IMR-90 (cell line): ENCODE measurements at regions not wholly inside any gene's neighbourhood (a gene's known extent, or its start where the extent isn't known, plus 50 kb on each side); places are given as distances from the start of the nearest gene placed in this dataset.

Source experiments
- ATAC-seq: fragments of 200-7000 bp; cut with Tn5 transposase; 2 replicates; pipeline ENCODE4 v1.9.1; 2020; ENCODE audit warnings: low read depth, mild to moderate bottlenecking, moderate library complexity
- BruUV-seq: library from RNA; stranded (reverse); fragments of 400-500 nt; replicated peaks from 2 replicates; lab custom pipeline; 2021; lab: Mats Ljungman, UMichigan
- CTCF ChIA-PET: fragments of 300-600 bp; formaldehyde crosslinking; extraction: SDS; loops from one replicate; lab custom pipeline; 2021; ENCODE audit warnings: antibody characterized with exemption; lab: Yijun Ruan, JAX
- POLR2A ChIA-PET: fragments of 300-600 bp; sonication (Branson Sonifier 250); formaldehyde crosslinking; loops from one replicate; lab custom pipeline; 2022; ENCODE audit warnings: antibody characterized with exemption; ENCODE audit not compliant: unreplicated experiment; lab: Charles Lee
- DNase-seq: peaks from one replicate; pipeline ENCODE4 v3.0.0; 2013
- H2AFZ ChIP-seq: replicated peaks from 2 replicates; pipeline ENCODE3; 2013; ENCODE audit warnings: low read length, mild to moderate bottlenecking; ENCODE audit not compliant: poor library complexity
- H2AK5ac ChIP-seq: 2 replicates; pipeline ENCODE4 v1.6.1; 2013; ENCODE audit warnings: low read depth, low read length, inconsistent platforms
- H2AK9ac ChIP-seq: replicated peaks from 2 replicates; pipeline ENCODE3; 2013; ENCODE audit warnings: mild to moderate bottlenecking, low read depth, low read length, moderate library complexity; ENCODE audit not compliant: poor library complexity
- H2BK120ac ChIP-seq: 2 replicates; pipeline ENCODE4 v1.6.1; 2013; ENCODE audit warnings: low read depth, low read length, inconsistent platforms
- H2BK15ac ChIP-seq: 3 replicates; pipeline ENCODE4 v1.6.1; 2013; ENCODE audit warnings: low read depth, low read length, inconsistent platforms
- H2BK20ac ChIP-seq: 2 replicates; pipeline ENCODE4 v1.6.1; 2013; ENCODE audit warnings: low read depth, mild to moderate bottlenecking, inconsistent platforms, low read length, moderate library complexity
- H2BK5ac ChIP-seq: 2 replicates; pipeline ENCODE4 v1.6.1; 2013; ENCODE audit warnings: mild to moderate bottlenecking, low read depth, low read length, inconsistent platforms; ENCODE audit not compliant: poor library complexity, severe bottlenecking
- H3K14ac ChIP-seq: replicated peaks from 2 replicates; pipeline ENCODE4 v1.6.1; 2013; ENCODE audit warnings: low read depth, low read length, inconsistent platforms
- H3K18ac ChIP-seq: 2 replicates; pipeline ENCODE4 v1.6.1; 2013; ENCODE audit warnings: low read depth, low read length, control low read depth
- H3K23ac ChIP-seq: 2 replicates; pipeline ENCODE4 v1.6.1; 2013; ENCODE audit warnings: low read depth, low read length, inconsistent platforms
- H3K27ac ChIP-seq: 2 replicates; pipeline ENCODE4 v1.5.1; 2013; ENCODE audit warnings: mild to moderate bottlenecking, control low read depth, low read length; ENCODE audit not compliant: insufficient read depth
- H3K27me3 ChIP-seq: 2 replicates; pipeline ENCODE4 v1.6.1; 2013; ENCODE audit warnings: low read length; ENCODE audit not compliant: control insufficient read depth, insufficient read depth
- H3K36me3 ChIP-seq: 2 replicates; pipeline ENCODE4 v1.6.1; 2013; ENCODE audit warnings: low read length, mixed read lengths; ENCODE audit not compliant: control insufficient read depth, insufficient read depth
- H3K4ac ChIP-seq: 2 replicates; pipeline ENCODE4 v1.6.1; 2013; ENCODE audit warnings: low read depth, low read length, inconsistent platforms
- H3K4me1 ChIP-seq: 2 replicates; pipeline ENCODE4 v1.6.1; 2013; ENCODE audit warnings: low read length, mixed read lengths; ENCODE audit not compliant: control insufficient read depth, insufficient read depth
- H3K4me2 ChIP-seq: 2 replicates; pipeline ENCODE4 v1.6.1; 2013; ENCODE audit warnings: low read depth, mild to moderate bottlenecking, control low read depth, low read length, moderate library complexity
- H3K4me3 ChIP-seq: 2 replicates; pipeline ENCODE4 v1.5.1; 2013; ENCODE audit warnings: low read depth, mild to moderate bottlenecking, control low read depth, low read length, moderate library complexity; ENCODE audit not compliant: insufficient read depth
- H3K56ac ChIP-seq: 2 replicates; pipeline ENCODE4 v1.6.1; 2013; ENCODE audit warnings: low read length, inconsistent platforms; ENCODE audit not compliant: insufficient read depth; ENCODE audit errors: extremely low read depth
- H3K79me1 ChIP-seq, 2 experiments: 2 replicates each; pipeline ENCODE4 v1.6.1; 2013; ENCODE audit warnings: low read length in 2 of 2, inconsistent platforms in 1 of 2, low read depth in 1 of 2
- H3K9ac ChIP-seq: 2 replicates; pipeline ENCODE4 v1.6.1; 2013; ENCODE audit warnings: low read depth, low read length, control low read depth
- H3K9me1 ChIP-seq: 2 replicates; pipeline ENCODE4 v1.6.1; 2013; ENCODE audit warnings: low read length, inconsistent platforms; ENCODE audit not compliant: insufficient read depth
- H3K9me3 ChIP-seq: 2 replicates; pipeline ENCODE4 v1.6.1; 2013; ENCODE audit warnings: low read length; ENCODE audit not compliant: control insufficient read depth, insufficient read depth
- H4K20me1 ChIP-seq: 2 replicates; pipeline ENCODE4 v1.6.1; 2013; ENCODE audit warnings: low read length, inconsistent platforms; ENCODE audit not compliant: insufficient read depth
- H4K5ac ChIP-seq: 2 replicates; pipeline ENCODE4 v1.6.1; 2013; ENCODE audit warnings: mild to moderate bottlenecking, low read depth, low read length, control low read depth
- H4K8ac ChIP-seq, 2 experiments: 2 replicates each; pipeline ENCODE4 v1.6.1; 2013; ENCODE audit warnings: low read depth in 2 of 2, low read length in 2 of 2, control low read depth in 1 of 2, inconsistent platforms in 1 of 2
- H4K91ac ChIP-seq: 2 replicates; pipeline ENCODE4 v1.6.1; 2013; ENCODE audit warnings: low read depth, low read length, inconsistent platforms; ENCODE audit not compliant: insufficient read depth
- BHLHE40 ChIP-seq: fragments of 150-350 bp; IDR thresholded peaks from 2 replicates; pipeline ENCODE4 v1.6.1; 2016; ENCODE audit warnings: mild to moderate bottlenecking, low read depth, low read length
- CEBPB ChIP-seq: IDR thresholded peaks from 2 replicates; pipeline ENCODE4 v1.6.1; 2012; ENCODE audit warnings: low read depth, low read length, improper control_type of control experiment
- CHD1 ChIP-seq: IDR thresholded peaks from 2 replicates; pipeline ENCODE4 v1.6.1; 2012; ENCODE audit warnings: low read depth, low read length, improper control_type of control experiment
- ELK1 ChIP-seq: fragments of 150-350 bp; IDR thresholded peaks from 2 replicates; pipeline ENCODE4 v1.6.1; 2016; ENCODE audit warnings: low read depth, mild to moderate bottlenecking, low read length, moderate library complexity, borderline replicate concordance
- FOS ChIP-seq: fragments of 150-350 bp; IDR thresholded peaks from 2 replicates; pipeline ENCODE4 v1.6.1; 2016; ENCODE audit warnings: low read depth, low read length
- MAFK ChIP-seq: IDR thresholded peaks from 2 replicates; pipeline ENCODE4 v1.6.1; 2012; ENCODE audit warnings: low read depth, low read length, improper control_type of control experiment
- MAZ ChIP-seq: IDR thresholded peaks from 2 replicates; pipeline ENCODE4 v1.6.1; 2012; ENCODE audit warnings: low read depth, mild to moderate bottlenecking, low read length, improper control_type of control experiment, moderate library complexity, borderline replicate concordance
- MXI1 ChIP-seq: IDR thresholded peaks from 2 replicates; pipeline ENCODE4 v1.6.1; 2012; ENCODE audit warnings: low read depth, mild to moderate bottlenecking, low read length, moderate library complexity, borderline replicate concordance
- NFE2L2 ChIP-seq: fragments of 150-350 bp; IDR thresholded peaks from 2 replicates; pipeline ENCODE4 v1.6.1; 2016; ENCODE audit warnings: low read depth, mild to moderate bottlenecking, low read length
- POLR2A ChIP-seq: IDR thresholded peaks from 2 replicates; pipeline ENCODE4 v1.6.1; 2012; ENCODE audit warnings: mild to moderate bottlenecking, low read depth, low read length
- RAD21 ChIP-seq: IDR thresholded peaks from 2 replicates; pipeline ENCODE4 v1.6.1; 2012; ENCODE audit warnings: low read length, improper control_type of control experiment
- RCOR1 ChIP-seq: IDR thresholded peaks from 2 replicates; pipeline ENCODE4 v1.6.1; 2012; ENCODE audit warnings: mild to moderate bottlenecking, low read length, improper control_type of control experiment; ENCODE audit not compliant: insufficient replicate concordance
- SMC3 ChIP-seq: fragments of 150-350 bp; IDR thresholded peaks from 2 replicates; pipeline ENCODE4 v1.6.1; 2016; ENCODE audit warnings: low read depth, mild to moderate bottlenecking, antibody characterized with exemption, low read length, moderate library complexity
- dilution Hi-C: fragments of 300-500 bp; cut with HindIII; formaldehyde crosslinking; loops from one replicate; pipeline ENCODE4 v1.14.3; 2018; ENCODE audit warnings: low sequenced_read_pairs; ENCODE audit not compliant: unreplicated experiment
- in situ Hi-C: fragments of 300-500 bp; cut with MboI; formaldehyde crosslinking; loops from 3 replicates; pipeline ENCODE4 v1.14.3; 2019; ENCODE audit warnings: low sequenced_read_pairs, inconsistent platforms, mixed read lengths
- intact Hi-C: fragments of 100-400 bp; cut with micrococcal nuclease; formaldehyde crosslinking; loops from 2 replicates; pipeline ENCODE4 v1.10.0; 2022
- TF ChIP-seq, protein P1 (sequence below): conservative IDR thresholded peaks from 2 replicates; pipeline ENCODE4 v1.5.1; 2012; ENCODE audit warnings: mild to moderate bottlenecking, low read depth, low read length, improper control_type of control experiment
- TF ChIP-seq, protein P2 (sequence below): fragments of 150-350 bp; IDR thresholded peaks from 2 replicates; pipeline ENCODE4 v1.6.1; 2017; ENCODE audit warnings: mild to moderate bottlenecking, antibody characterized with exemption, low read length, low read depth

DNA sequence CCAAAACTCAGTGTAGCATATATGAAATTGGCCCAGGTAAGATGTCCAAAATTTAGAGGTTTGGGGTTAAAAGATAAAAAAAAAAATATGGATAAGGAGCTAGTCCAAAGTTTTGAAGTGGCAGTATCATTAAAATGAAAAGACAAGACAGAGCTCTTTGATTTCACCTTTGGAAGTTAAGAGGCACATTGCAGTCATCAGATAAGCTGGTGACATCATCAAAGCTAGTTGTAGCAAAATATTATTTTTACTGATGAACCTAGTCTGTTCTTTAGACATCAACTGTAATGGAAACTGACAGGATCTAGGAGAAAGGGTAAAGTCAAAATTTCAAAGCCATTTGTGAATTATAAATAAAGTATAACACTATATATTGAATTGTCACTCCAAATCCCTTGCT, 603.7 kb upstream of the CDH8 start:
- Histone ChIP-seq H3K14ac (no peak overlapping the region), H4K20me1 (no peaks in the 10 kb centered on the region), H3K18ac (no peak overlapping the region), H2BK20ac (no peak overlapping the region), H2AK5ac (no peak overlapping the region), H3K4ac (no peak overlapping the region), H3K79me1 (no peaks in the 10 kb centered on the region), H2AK9ac (no peak overlapping the region), H3K23ac (no peak overlapping the region), H4K5ac (no peak overlapping the region), H2BK120ac (no peak overlapping the region), H2BK5ac (no peak overlapping the region), H3K4me2 (no peak overlapping the region), H3K4me1 (no peaks in the 10 kb centered on the region), H3K27ac (no peak overlapping the region), H4K91ac (no peak overlapping the region), H3K27me3 (no peaks in the 10 kb centered on the region), H2AFZ (no peak overlapping the region), H4K8ac (no peak overlapping the region), H3K9me3 (peaks cover 8% of the 10 kb centered on the region), H3K56ac (no peak overlapping the region), H3K9ac (no peak overlapping the region), H3K4me3 (no peak overlapping the region), H3K36me3 (no peaks in the 10 kb centered on the region), H3K9me1 (no peaks in the 10 kb centered on the region), H2BK15ac (no peak overlapping the region)
- ChIA-PET CTCF (no interaction called here), POLR2A (no interaction called here)
- DNase-seq (no peak), ATAC-seq (no peak)
- BruUV-seq = no TSS peak
- dilution Hi-C loops (no loop called here), intact Hi-C loops (no loop called here), in situ Hi-C loops (no loop called here)
- TF ChIP-seq MAZ (no peak), RCOR1 (no peak), ELK1 (no peak), CEBPB (no peak), CHD1 (no peak), MAFK (no peak), POLR2A (no peak), NFE2L2 (no peak), SMC3 (no peak), BHLHE40 (no peak), RAD21 (no peak), FOS (no peak), MXI1 (no peak)
- TF ChIP-seq, protein P1, sequence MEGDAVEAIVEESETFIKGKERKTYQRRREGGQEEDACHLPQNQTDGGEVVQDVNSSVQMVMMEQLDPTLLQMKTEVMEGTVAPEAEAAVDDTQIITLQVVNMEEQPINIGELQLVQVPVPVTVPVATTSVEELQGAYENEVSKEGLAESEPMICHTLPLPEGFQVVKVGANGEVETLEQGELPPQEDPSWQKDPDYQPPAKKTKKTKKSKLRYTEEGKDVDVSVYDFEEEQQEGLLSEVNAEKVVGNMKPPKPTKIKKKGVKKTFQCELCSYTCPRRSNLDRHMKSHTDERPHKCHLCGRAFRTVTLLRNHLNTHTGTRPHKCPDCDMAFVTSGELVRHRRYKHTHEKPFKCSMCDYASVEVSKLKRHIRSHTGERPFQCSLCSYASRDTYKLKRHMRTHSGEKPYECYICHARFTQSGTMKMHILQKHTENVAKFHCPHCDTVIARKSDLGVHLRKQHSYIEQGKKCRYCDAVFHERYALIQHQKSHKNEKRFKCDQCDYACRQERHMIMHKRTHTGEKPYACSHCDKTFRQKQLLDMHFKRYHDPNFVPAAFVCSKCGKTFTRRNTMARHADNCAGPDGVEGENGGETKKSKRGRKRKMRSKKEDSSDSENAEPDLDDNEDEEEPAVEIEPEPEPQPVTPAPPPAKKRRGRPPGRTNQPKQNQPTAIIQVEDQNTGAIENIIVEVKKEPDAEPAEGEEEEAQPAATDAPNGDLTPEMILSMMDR = no peak
- TF ChIP-seq, protein P2, sequence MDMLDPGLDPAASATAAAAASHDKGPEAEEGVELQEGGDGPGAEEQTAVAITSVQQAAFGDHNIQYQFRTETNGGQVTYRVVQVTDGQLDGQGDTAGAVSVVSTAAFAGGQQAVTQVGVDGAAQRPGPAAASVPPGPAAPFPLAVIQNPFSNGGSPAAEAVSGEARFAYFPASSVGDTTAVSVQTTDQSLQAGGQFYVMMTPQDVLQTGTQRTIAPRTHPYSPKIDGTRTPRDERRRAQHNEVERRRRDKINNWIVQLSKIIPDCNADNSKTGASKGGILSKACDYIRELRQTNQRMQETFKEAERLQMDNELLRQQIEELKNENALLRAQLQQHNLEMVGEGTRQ = no peak
